ENCODE measurements at regions not wholly inside any gene's neighbourhood (a gene's known extent, or its start where the extent isn't known, plus 50 kb on each side); places are given as distances from the start of the nearest gene placed in this dataset.

- no peak for TF ChIP-seq ZBTB40 (IDR thresholded peaks at IDR 0.05)
- TF ChIP-seq ZBTB40 (CRISPR knock-in tag; IDR thresholded peaks at IDR 0.05): peak; percentile 31; the same call in 1 of the 2 replicates
- TF ChIP-seq SALL1 (CRISPR knock-in tag; IDR thresholded peaks at IDR 0.05): peak; percentile 31; the same call in 1 of the 2 replicates
- no peak for TF ChIP-seq SKIL (CRISPR knock-in tag; IDR thresholded peaks at IDR 0.05; ENCODE audit: borderline replicate concordance)
Observed at GRCh38 chr16:85228970-85229430, 116.7 kb upstream of the CIBAR2 start (continued).
